GM21723 (cell line): ENCODE measurements at regions not wholly inside any gene's neighbourhood (a gene's known extent, or its start where the extent isn't known, plus 50 kb on each side); places are given as distances from the start of the nearest gene placed in this dataset.
"Not testable (repeated sequence)": the region's sequence is repeated elsewhere in the genome, so short reads cannot be mapped to it uniquely, and the experiment has no call there.

Source experiments
- ATAC-seq: cut with Tn5 transposase; IDR thresholded peaks from one replicate; pipeline ENCODE4 v1.9.1; 2021; ENCODE audit warnings: mild to moderate bottlenecking, moderate library complexity; ENCODE audit not compliant: unreplicated experiment

GRCh38 chr2:182594286-182594685 is 121.8 kb upstream of the DNAJC10 start:
- no peak for ATAC-seq

GRCh38 chr2:182595650-182596049 is 120.4 kb upstream of the DNAJC10 start:
- no peak for ATAC-seq

- no peak for ATAC-seq
Observed at GRCh38 chr2:182597570-182598295, 118.3 kb upstream of the DNAJC10 start.

GRCh38 chr2:182598626-182599025 is 117.4 kb upstream of the DNAJC10 start:
- ATAC-seq: no peak

GRCh38 chr2:182605166-182605565 is 110.9 kb upstream of the DNAJC10 start:
- no peak for ATAC-seq

- no peak for ATAC-seq
Observed at GRCh38 chr2:182606728-182607681, 109.1 kb upstream of the DNAJC10 start.

GRCh38 chr2:182608181-182608845 is 107.7 kb upstream of the DNAJC10 start:
- no peak for ATAC-seq

- ATAC-seq: not testable (repeated sequence)
Observed at GRCh38 chr2:182609005-182609404, 107.1 kb upstream of the DNAJC10 start.

GRCh38 chr2:182610231-182610630 is 105.8 kb upstream of the DNAJC10 start:
- no peak for ATAC-seq

GRCh38 chr2:182611009-182611408 is 105.0 kb upstream of the DNAJC10 start:
- ATAC-seq: no peak

- ATAC-seq: no peak
Observed at GRCh38 chr2:182615036-182615435, 101.0 kb upstream of the DNAJC10 start.

GRCh38 chr2:182616471-182617393 is 99.3 kb upstream of the DNAJC10 start:
- no peak for ATAC-seq

- ATAC-seq: no peak
Observed at GRCh38 chr2:182618672-182619079, 97.4 kb upstream of the DNAJC10 start.

GRCh38 chr2:182619276-182619675 is 96.8 kb upstream of the DNAJC10 start:
- no peak for ATAC-seq

GRCh38 chr2:182621191-182621590 is 94.9 kb upstream of the DNAJC10 start:
- no peak for ATAC-seq

- ATAC-seq: no peak
Observed at GRCh38 chr2:182621810-182622209, 94.2 kb upstream of the DNAJC10 start.

- no peak for ATAC-seq
Observed at GRCh38 chr2:182622231-182622630, 93.8 kb upstream of the DNAJC10 start.

GRCh38 chr2:182625814-182626213 is 90.2 kb upstream of the DNAJC10 start:
- ATAC-seq: no peak

GRCh38 chr2:182628916-182629315 is 87.1 kb upstream of the DNAJC10 start:
- ATAC-seq: no peak

GRCh38 chr2:182630207-182630606 is 85.8 kb upstream of the DNAJC10 start:
- ATAC-seq: no peak
